ENCODE measurements at regions not wholly inside any gene's neighbourhood (a gene's known extent, or its start where the extent isn't known, plus 50 kb on each side); places are given as distances from the start of the nearest gene placed in this dataset.

GRCh38 chr1:190679983-190680382 is 202.3 kb upstream of the BRINP3 start:
- Histone ChIP-seq H2BK5ac (ENCODE audit: low read depth, low read length, poor library complexity, severe bottlenecking) (no peak overlapping the region), H4K91ac (ENCODE audit: insufficient read depth, low read depth, low read length) (no peak overlapping the region), H2BK120ac (ENCODE audit: low read depth, low read length) (no peak overlapping the region), H3K18ac (ENCODE audit: low read depth, low read length) (no peak overlapping the region), H2AK9ac (replicated peaks; ENCODE audit: low read depth, low read length, poor library complexity) (no peak overlapping the region), H3K36me3 (ENCODE audit: control insufficient read depth, insufficient read depth, low read length) (no peaks in the 10 kb centered on the region), H4K5ac (ENCODE audit: low read depth, low read length) (no peak overlapping the region), H3K14ac (replicated peaks; ENCODE audit: low read depth, low read length) (no peak overlapping the region), H3K9ac (ENCODE audit: low read depth, low read length) (no peak overlapping the region), H3K23ac (ENCODE audit: low read depth, low read length) (no peak overlapping the region), H4K20me1 (ENCODE audit: insufficient read depth, low read length) (no peaks in the 10 kb centered on the region), H2BK15ac (ENCODE audit: low read depth, low read length) (no peak overlapping the region), H3K4me1 (ENCODE audit: control insufficient read depth, insufficient read depth, low read length) (no peaks in the 10 kb centered on the region), H2AK5ac (ENCODE audit: low read depth, low read length) (no peak overlapping the region), H3K4me2 (ENCODE audit: low read depth, low read length) (no peak overlapping the region), H3K9me1 (ENCODE audit: insufficient read depth, low read length) (no peaks in the 10 kb centered on the region), H2BK20ac (ENCODE audit: low read depth, low read length) (no peak overlapping the region), H3K9me3 (ENCODE audit: control insufficient read depth, insufficient read depth, low read length) (no peaks in the 10 kb centered on the region), H3K27me3 (ENCODE audit: control insufficient read depth, insufficient read depth, low read length) (no peaks in the 10 kb centered on the region), H4K8ac (ENCODE audit: low read depth in 2 of 2, low read length in 2 of 2) (no peak overlapping the region), H3K79me1 (ENCODE audit: low read depth in 1 of 2, low read length in 2 of 2) (no peaks in the 10 kb centered on the region), H3K4ac (ENCODE audit: low read depth, low read length) (no peak overlapping the region), H3K27ac (ENCODE audit: insufficient read depth, low read length) (no peak overlapping the region), H2AFZ (replicated peaks; ENCODE audit: low read length, poor library complexity) (no peak overlapping the region), H3K56ac (ENCODE audit: extremely low read depth, insufficient read depth, low read length) (no peak overlapping the region), H3K4me3 (ENCODE audit: insufficient read depth, low read depth, low read length) (no peak overlapping the region)
- TF ChIP-seq CTCF (conservative IDR thresholded peaks at IDR 0.05; ENCODE audit: low read depth, low read length) = no peak
- TF ChIP-seq MXI1 (IDR thresholded peaks at IDR 0.05; ENCODE audit: borderline replicate concordance, low read depth, low read length) = no peak
- no peak for TF ChIP-seq ELK1 (IDR thresholded peaks at IDR 0.05; ENCODE audit: borderline replicate concordance, low read depth, low read length)
- no peak for TF ChIP-seq FOS (IDR thresholded peaks at IDR 0.05; ENCODE audit: low read depth, low read length)
- no peak for TF ChIP-seq BHLHE40 (IDR thresholded peaks at IDR 0.05; ENCODE audit: low read depth, low read length)
- no peak for TF ChIP-seq RFX5 (IDR thresholded peaks at IDR 0.05; ENCODE audit: low read depth, low read length)
- no peak for TF ChIP-seq RCOR1 (IDR thresholded peaks at IDR 0.05; ENCODE audit: insufficient replicate concordance, low read length)
- TF ChIP-seq USF2 (IDR thresholded peaks at IDR 0.05; ENCODE audit: low read depth, low read length) = no peak
- no peak for TF ChIP-seq MAFK (IDR thresholded peaks at IDR 0.05; ENCODE audit: low read depth, low read length)
- TF ChIP-seq MAZ (IDR thresholded peaks at IDR 0.05; ENCODE audit: borderline replicate concordance, low read depth, low read length) = no peak
- TF ChIP-seq POLR2A (IDR thresholded peaks at IDR 0.05; ENCODE audit: low read depth, low read length) = no peak
- no peak for TF ChIP-seq CEBPB (IDR thresholded peaks at IDR 0.05; ENCODE audit: low read depth, low read length)
- TF ChIP-seq NFE2L2 (IDR thresholded peaks at IDR 0.05; ENCODE audit: low read depth, low read length) = no peak
- no peak for TF ChIP-seq SMC3 (IDR thresholded peaks at IDR 0.05; ENCODE audit: low read depth, low read length)
- TF ChIP-seq CHD1 (IDR thresholded peaks at IDR 0.05; ENCODE audit: low read depth, low read length) = no peak
- no peak for TF ChIP-seq RAD21 (IDR thresholded peaks at IDR 0.05; ENCODE audit: low read length)
- dilution Hi-C loops (cut with HindIII; ENCODE audit: low sequenced_read_pairs, unreplicated experiment) (no loop called here), in situ Hi-C loops (cut with MboI; ENCODE audit: low sequenced_read_pairs) (no loop called here), intact Hi-C loops (cut with micrococcal nuclease) (no loop called here)
- ChIA-PET CTCF (interaction anchor here (1.6 kb wide), 1 partner anchor 8 kb away, joined by 5 read pairs; no protein-coding TSS in a partner anchor), POLR2A (ENCODE audit: unreplicated experiment) (no interaction called here)
- no TSS peak for BruUV-seq (replicated peaks)
- DNase-seq (no peak), ATAC-seq (ENCODE audit: low read depth) (no peak)
- WGBS, 2 experiments (ENCODE audit: extremely low coverage in 2 of 2, insufficient read length in 1 of 2) = 100% methylated on average over 2 of the region's 4 CpGs; no CpG with 5 or more reads in 1 of the 2 experiments

Data from IMR-90 (cell line).